ENCODE measurements at regions not wholly inside any gene's neighbourhood (a gene's known extent, or its start where the extent isn't known, plus 50 kb on each side); places are given as distances from the start of the nearest gene placed in this dataset.

DNA sequence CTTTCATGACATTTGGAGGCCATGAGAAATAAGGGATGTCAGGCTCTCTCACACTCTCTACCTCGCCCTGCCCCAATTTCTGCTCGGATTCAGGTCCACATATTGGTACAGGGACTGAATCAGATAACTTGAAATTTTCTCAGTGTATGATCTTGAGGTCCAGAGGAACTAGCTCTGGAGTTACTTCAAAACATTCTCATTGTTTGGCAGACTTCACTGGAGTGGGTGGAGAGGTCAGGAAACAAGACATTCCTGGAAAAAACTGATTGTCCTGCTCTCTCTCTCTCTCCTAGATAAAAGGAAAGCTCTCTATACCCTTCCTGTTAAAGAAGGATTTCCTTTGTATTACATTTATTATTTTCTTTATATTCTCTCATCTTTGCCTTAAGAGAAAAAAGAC, 428.1 kb upstream of the DACH1 start:
- no peak for TF ChIP-seq CEBPB (IDR thresholded peaks at IDR 0.05)
- no peak for TF ChIP-seq TEAD4 (IDR thresholded peaks at IDR 0.05)
- no peak for TF ChIP-seq CREB1 (IDR thresholded peaks at IDR 0.05; ENCODE audit: low read depth)
- TF ChIP-seq EP300 (IDR thresholded peaks at IDR 0.05; ENCODE audit: borderline replicate concordance) = no peak
- no peak for TF ChIP-seq YY1 (IDR thresholded peaks at IDR 0.05; ENCODE audit: low read depth)
- no peak for TF ChIP-seq REST (IDR thresholded peaks at IDR 0.05; ENCODE audit: low read depth)
- no peak for TF ChIP-seq RAD21 (IDR thresholded peaks at IDR 0.05; ENCODE audit: low read depth)
